Neural crest cell (in vitro differentiated cells): ENCODE measurements at regions not wholly inside any gene's neighbourhood (a gene's known extent, or its start where the extent isn't known, plus 50 kb on each side); places are given as distances from the start of the nearest gene placed in this dataset.

Source experiments
- DNase-seq: peaks from one replicate; pipeline ENCODE4 v3.0.0; 2021; ENCODE audit warnings: low read depth, mixed read lengths, low spot score
- H3K27ac Mint-ChIP-seq: one replicate; pipeline ENCODE4 v1.8.0; 2021; ENCODE audit warnings: mild to moderate bottlenecking, mixed read lengths; ENCODE audit not compliant: unreplicated experiment
- H3K27me3 Mint-ChIP-seq: 2 replicates; pipeline ENCODE4 v1.8.0; 2021; ENCODE audit warnings: low read depth, mild to moderate bottlenecking, mixed read lengths
- H3K36me3 Mint-ChIP-seq: 2 replicates; pipeline ENCODE4 v1.8.0; 2021; ENCODE audit warnings: low read depth, mild to moderate bottlenecking, mixed read lengths
- H3K4me1 Mint-ChIP-seq: 2 replicates; pipeline ENCODE4 v1.8.0; 2021; ENCODE audit warnings: mixed read lengths
- H3K4me3 Mint-ChIP-seq: one replicate; pipeline ENCODE4 v1.8.0; 2021; ENCODE audit warnings: mild to moderate bottlenecking, mixed read lengths
- H3K9me3 Mint-ChIP-seq: 2 replicates; pipeline ENCODE4 v1.8.0; 2021; ENCODE audit warnings: mixed read lengths
- TF ChIP-seq, protein P1 (sequence below): fragments of 200-600 bp; sonication (generic); conservative IDR thresholded peaks from 2 replicates; pipeline ENCODE4 v1.5.0; 2021; ENCODE audit warnings: antibody characterized with exemption, mild to moderate bottlenecking

- TF ChIP-seq, protein P1, sequence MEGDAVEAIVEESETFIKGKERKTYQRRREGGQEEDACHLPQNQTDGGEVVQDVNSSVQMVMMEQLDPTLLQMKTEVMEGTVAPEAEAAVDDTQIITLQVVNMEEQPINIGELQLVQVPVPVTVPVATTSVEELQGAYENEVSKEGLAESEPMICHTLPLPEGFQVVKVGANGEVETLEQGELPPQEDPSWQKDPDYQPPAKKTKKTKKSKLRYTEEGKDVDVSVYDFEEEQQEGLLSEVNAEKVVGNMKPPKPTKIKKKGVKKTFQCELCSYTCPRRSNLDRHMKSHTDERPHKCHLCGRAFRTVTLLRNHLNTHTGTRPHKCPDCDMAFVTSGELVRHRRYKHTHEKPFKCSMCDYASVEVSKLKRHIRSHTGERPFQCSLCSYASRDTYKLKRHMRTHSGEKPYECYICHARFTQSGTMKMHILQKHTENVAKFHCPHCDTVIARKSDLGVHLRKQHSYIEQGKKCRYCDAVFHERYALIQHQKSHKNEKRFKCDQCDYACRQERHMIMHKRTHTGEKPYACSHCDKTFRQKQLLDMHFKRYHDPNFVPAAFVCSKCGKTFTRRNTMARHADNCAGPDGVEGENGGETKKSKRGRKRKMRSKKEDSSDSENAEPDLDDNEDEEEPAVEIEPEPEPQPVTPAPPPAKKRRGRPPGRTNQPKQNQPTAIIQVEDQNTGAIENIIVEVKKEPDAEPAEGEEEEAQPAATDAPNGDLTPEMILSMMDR = no peak
- Mint-ChIP-seq H3K9me3 (peaks cover 5% of the 10 kb centered on the region), H3K4me1 (peaks cover 78% of the 10 kb centered on the region), H3K4me3 (peak overlapping the region; percentile 61), H3K27me3 (no peaks in the 10 kb centered on the region), H3K27ac (peak overlapping the region; percentile 78), H3K36me3 (no peaks in the 10 kb centered on the region)
- no peak for DNase-seq
Measured at GRCh38 chr1:87170931-87171598, 157.6 kb upstream of the LMO4 start.

GRCh38 chr1:87173231-87173630 is 155.4 kb upstream of the LMO4 start:
- Mint-ChIP-seq H3K4me3 (no peak overlapping the region), H3K36me3 (no peaks in the 10 kb centered on the region), H3K9me3 (peaks cover 3% of the 10 kb centered on the region), H3K27me3 (no peaks in the 10 kb centered on the region), H3K4me1 (peaks cover 63% of the 10 kb centered on the region), H3K27ac (no peak overlapping the region)
- no peak for DNase-seq
- TF ChIP-seq, protein P1 = no peak

DNA sequence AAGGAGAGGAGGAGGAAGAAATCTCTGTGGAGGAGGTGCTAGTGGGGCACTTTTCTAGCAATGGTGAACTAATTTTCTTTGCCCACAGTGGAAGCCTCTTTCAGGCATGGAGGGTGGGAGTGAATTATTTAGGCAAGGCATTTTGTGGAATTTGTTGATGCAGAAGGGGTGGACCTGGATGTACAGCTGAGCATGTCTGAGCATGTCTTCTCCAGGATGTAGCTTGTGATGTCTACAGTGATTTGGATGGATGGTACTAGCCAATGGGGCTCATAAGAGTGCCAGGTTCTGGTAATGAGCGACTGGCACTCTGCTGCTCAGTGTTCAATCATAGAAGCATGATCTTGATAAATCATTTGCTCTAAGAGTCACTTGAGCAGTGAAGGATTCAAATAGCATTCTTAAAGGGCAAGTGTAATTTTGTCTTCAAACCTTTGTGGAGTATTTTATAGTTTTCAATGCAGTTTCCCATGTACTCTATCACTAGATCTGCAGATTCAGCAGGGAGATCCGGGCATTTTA is 153.9 kb upstream of the LMO4 start:
- TF ChIP-seq, protein P1 = no peak
- Mint-ChIP-seq H3K27me3 (no peaks in the 10 kb centered on the region), H3K9me3 (peaks cover 3% of the 10 kb centered on the region), H3K4me1 (peaks cover 54% of the 10 kb centered on the region), H3K4me3 (no peak overlapping the region), H3K36me3 (no peaks in the 10 kb centered on the region), H3K27ac (no peak overlapping the region)
- DNase-seq = no peak

DNA sequence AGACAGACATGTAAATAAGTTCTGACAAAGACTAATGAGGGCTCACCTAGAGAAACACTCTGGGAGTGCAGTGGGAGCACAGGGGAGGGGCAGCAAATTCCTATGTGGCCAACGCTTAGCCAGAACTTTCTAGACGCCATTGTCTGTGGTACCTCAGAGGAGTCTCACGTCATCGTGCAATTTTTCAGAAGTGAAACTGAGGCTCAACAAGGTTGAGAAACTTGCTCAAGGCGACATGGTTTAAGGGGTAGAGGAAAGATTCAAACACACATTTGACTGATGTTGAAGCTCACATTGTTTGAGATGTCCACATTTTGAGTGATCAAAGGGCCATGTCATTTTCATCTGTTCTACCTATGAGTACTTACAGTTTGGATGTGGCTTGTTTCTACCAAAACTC is 152.6 kb upstream of the LMO4 start:
- TF ChIP-seq, protein P1 = no peak
- Mint-ChIP-seq H3K27me3 (no peaks in the 10 kb centered on the region), H3K4me3 (no peak overlapping the region), H3K36me3 (no peaks in the 10 kb centered on the region), H3K9me3 (peaks cover 3% of the 10 kb centered on the region), H3K27ac (no peak overlapping the region), H3K4me1 (peaks cover 48% of the 10 kb centered on the region)
- no peak for DNase-seq

DNA sequence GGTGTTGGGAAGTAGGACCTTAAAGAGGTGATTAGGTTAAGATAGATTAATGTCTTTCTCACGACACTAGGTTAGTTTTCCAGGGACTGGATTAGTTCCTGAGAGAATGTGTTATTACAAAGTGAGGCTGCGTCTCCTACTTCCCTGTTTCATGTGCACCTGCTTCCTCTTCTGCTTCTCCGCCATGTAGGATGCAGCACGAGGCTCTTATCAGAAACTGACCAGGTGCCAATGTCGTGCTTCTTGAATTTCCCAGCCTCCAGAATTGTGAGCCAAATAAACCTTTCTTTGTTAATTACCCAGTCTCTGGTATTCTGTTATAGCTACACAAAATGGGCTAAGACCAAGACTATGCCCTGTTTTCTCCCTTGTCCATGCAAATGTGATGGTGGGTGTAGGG is 152.2 kb upstream of the LMO4 start:
- H3K27ac Mint-ChIP-seq = no peak overlapping the region
- DNase-seq = no peak
- H3K27me3 Mint-ChIP-seq = no peaks in the 10 kb centered on the region
- no peaks in the 10 kb centered on the region for H3K36me3 Mint-ChIP-seq
- peaks cover 3% of the 10 kb centered on the region for H3K9me3 Mint-ChIP-seq
- TF ChIP-seq, protein P1 = no peak
- peaks cover 44% of the 10 kb centered on the region for H3K4me1 Mint-ChIP-seq
- H3K4me3 Mint-ChIP-seq = no peak overlapping the region
